Ovary (tissue), 3 donors: ENCODE measurements at regions not wholly inside any gene's neighbourhood (a gene's known extent, or its start where the extent isn't known, plus 50 kb on each side); places are given as distances from the start of the nearest gene placed in this dataset.

ENCODE experiments used
- EP300 ChIP-seq: sonication (generic); formaldehyde crosslinking; IDR thresholded peaks from one replicate; pipeline ENCODE4 v1.6.1; 2017; ENCODE audit warnings: antibody characterized with exemption
- POLR2A ChIP-seq: fragments of 450-650 bp; IDR thresholded peaks from one replicate; pipeline ENCODE4 v1.6.1; 2017; ENCODE audit warnings: antibody characterized with exemption, mild to moderate bottlenecking, moderate library complexity
- TF ChIP-seq, protein P1 (sequence below), 3 donors: fragments of 450-650 bp in 2 of 3; fragments of 200-600 bp in 1 of 3; IDR thresholded peaks; one replicate each; pipeline versions ENCODE4 v1.5.1 to v1.8.0; 2016 to 2022; ENCODE audit warnings: antibody characterized with exemption in 3 of 3, mild to moderate bottlenecking in 1 of 3
- donor health status: DM: no; HTN: no; CAD: no.

DNA sequence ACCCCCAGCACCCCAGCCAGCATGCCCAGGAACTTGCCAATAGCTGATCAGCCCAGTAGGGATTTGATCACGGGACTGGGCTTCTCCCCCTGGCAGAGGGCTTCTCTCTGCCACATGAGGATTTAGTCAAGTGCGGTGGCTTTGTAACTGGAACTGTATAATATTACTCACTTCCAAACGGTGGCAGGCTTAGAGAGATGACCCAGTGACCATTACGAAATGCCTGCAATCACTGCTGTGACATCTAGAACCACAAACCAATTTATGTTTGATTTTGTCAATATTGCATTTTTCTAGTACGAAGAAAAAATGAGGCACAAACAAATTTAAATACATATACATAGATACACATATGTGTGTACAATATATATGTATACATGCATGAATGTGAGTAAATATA lies 192.1 kb downstream of the ERCC6L2 start:
- TF ChIP-seq, protein P1, sequence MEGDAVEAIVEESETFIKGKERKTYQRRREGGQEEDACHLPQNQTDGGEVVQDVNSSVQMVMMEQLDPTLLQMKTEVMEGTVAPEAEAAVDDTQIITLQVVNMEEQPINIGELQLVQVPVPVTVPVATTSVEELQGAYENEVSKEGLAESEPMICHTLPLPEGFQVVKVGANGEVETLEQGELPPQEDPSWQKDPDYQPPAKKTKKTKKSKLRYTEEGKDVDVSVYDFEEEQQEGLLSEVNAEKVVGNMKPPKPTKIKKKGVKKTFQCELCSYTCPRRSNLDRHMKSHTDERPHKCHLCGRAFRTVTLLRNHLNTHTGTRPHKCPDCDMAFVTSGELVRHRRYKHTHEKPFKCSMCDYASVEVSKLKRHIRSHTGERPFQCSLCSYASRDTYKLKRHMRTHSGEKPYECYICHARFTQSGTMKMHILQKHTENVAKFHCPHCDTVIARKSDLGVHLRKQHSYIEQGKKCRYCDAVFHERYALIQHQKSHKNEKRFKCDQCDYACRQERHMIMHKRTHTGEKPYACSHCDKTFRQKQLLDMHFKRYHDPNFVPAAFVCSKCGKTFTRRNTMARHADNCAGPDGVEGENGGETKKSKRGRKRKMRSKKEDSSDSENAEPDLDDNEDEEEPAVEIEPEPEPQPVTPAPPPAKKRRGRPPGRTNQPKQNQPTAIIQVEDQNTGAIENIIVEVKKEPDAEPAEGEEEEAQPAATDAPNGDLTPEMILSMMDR (IDR thresholded peaks at IDR 0.05): no peak
- TF ChIP-seq POLR2A (no peak), EP300 (no peak)
